ENCODE measurements at regions not wholly inside any gene's neighbourhood (a gene's known extent, or its start where the extent isn't known, plus 50 kb on each side); places are given as distances from the start of the nearest gene placed in this dataset.

GRCh38 chr15:70164156-70164900 lies 66.6 kb upstream of the TLE3 start:
- Mint-ChIP-seq H3K9me3 (no peaks in the 10 kb centered on the region), H3K27ac (no peak overlapping the region), H3K4me1 (peaks cover 12 to 21% of the 10 kb centered on the region in 2 experiments), H3K27me3 (ENCODE audit: low read depth) (peaks cover 4% of the 10 kb centered on the region), H3K4me3 (no peak overlapping the region), H3K36me3 (ENCODE audit: insufficient read depth in 1 of 3, low read depth in 3 of 3) (no peaks in the 10 kb centered on the region; a peak in 1 of 7 replicates)
- H4K5ac ChIP-seq (ENCODE audit: insufficient read length, low read depth, low read length) = no peak overlapping the region
- no peak overlapping the region for H2AFZ ChIP-seq (ENCODE audit: low read length)
- H2BK20ac ChIP-seq (ENCODE audit: low read depth, low read length, poor library complexity, severe bottlenecking) = no peak overlapping the region
- no peaks in the 10 kb centered on the region for H3K79me2 ChIP-seq (ENCODE audit: insufficient read depth, low read length)
- no peaks in the 10 kb centered on the region for H4K20me1 ChIP-seq (ENCODE audit: control insufficient read depth, insufficient read depth, insufficient read length)
- H3K9ac ChIP-seq (ENCODE audit: extremely low read depth, insufficient read length, low read length) = no peak overlapping the region
- TF ChIP-seq, protein P1, sequence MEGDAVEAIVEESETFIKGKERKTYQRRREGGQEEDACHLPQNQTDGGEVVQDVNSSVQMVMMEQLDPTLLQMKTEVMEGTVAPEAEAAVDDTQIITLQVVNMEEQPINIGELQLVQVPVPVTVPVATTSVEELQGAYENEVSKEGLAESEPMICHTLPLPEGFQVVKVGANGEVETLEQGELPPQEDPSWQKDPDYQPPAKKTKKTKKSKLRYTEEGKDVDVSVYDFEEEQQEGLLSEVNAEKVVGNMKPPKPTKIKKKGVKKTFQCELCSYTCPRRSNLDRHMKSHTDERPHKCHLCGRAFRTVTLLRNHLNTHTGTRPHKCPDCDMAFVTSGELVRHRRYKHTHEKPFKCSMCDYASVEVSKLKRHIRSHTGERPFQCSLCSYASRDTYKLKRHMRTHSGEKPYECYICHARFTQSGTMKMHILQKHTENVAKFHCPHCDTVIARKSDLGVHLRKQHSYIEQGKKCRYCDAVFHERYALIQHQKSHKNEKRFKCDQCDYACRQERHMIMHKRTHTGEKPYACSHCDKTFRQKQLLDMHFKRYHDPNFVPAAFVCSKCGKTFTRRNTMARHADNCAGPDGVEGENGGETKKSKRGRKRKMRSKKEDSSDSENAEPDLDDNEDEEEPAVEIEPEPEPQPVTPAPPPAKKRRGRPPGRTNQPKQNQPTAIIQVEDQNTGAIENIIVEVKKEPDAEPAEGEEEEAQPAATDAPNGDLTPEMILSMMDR (conservative IDR thresholded peaks at IDR 0.05) = no peak
- H2BK15ac ChIP-seq (ENCODE audit: low read depth, low read length) = no peak overlapping the region
- H3K56ac ChIP-seq (ENCODE audit: insufficient read length, low read depth, low read length) = no peak overlapping the region
- no peak overlapping the region for H2BK5ac ChIP-seq (ENCODE audit: insufficient read length, low read length)
- no peaks in the 10 kb centered on the region for H3K27me3 ChIP-seq (ENCODE audit: insufficient read depth, low read length)
- H3K14ac ChIP-seq (ENCODE audit: insufficient read depth, low read length) = no peak overlapping the region
- no peak overlapping the region for H4K91ac ChIP-seq (ENCODE audit: insufficient read length, low read depth, low read length)
- H2BK120ac ChIP-seq (ENCODE audit: low read depth, low read length, poor library complexity, severe bottlenecking) = no peak overlapping the region
- no peaks in the 10 kb centered on the region for H3K9me3 ChIP-seq (ENCODE audit: control insufficient read depth, low read depth, low read length)
- no peak overlapping the region for H3K4ac ChIP-seq (ENCODE audit: low read depth, low read length)
- no peak overlapping the region for H3K27ac ChIP-seq (ENCODE audit: insufficient read length, low read depth, low read length)
- H3T11ph ChIP-seq (ENCODE audit: low read length) = no peak overlapping the region
- no peak overlapping the region for H3K4me2 ChIP-seq (ENCODE audit: insufficient read depth, insufficient read length, low read length)
- H3K23me2 ChIP-seq (ENCODE audit: insufficient read length, low read depth, low read length, poor library complexity, severe bottlenecking) = no peaks in the 10 kb centered on the region
- H3K79me1 ChIP-seq (ENCODE audit: insufficient read depth, low read depth, low read length, poor library complexity, severe bottlenecking) = no peaks in the 10 kb centered on the region
- H3K18ac ChIP-seq (ENCODE audit: insufficient read length, low read depth, low read length) = no peak overlapping the region
- H3K23ac ChIP-seq (ENCODE audit: insufficient read length, low read depth, low read length) = no peak overlapping the region
- no peaks in the 10 kb centered on the region for H3K4me1 ChIP-seq (ENCODE audit: insufficient read depth, low read length)
- no peak for DNase-seq
- H4K8ac ChIP-seq (replicated peaks; ENCODE audit: insufficient read length, low read depth, low read length) = no peak overlapping the region
- no peak overlapping the region for H2AK5ac ChIP-seq (ENCODE audit: insufficient read length, low read length)
- WGBS (ENCODE audit: extremely low coverage, insufficient read length, low lambda C conversion rate) = no CpG with 5 or more reads among the region's 3 CpGs
- no peak overlapping the region for H2BK12ac ChIP-seq (ENCODE audit: insufficient read length, low read depth, low read length)
